Right lobe of liver (tissue), 4 donors: ENCODE measurements at regions not wholly inside any gene's neighbourhood (a gene's known extent, or its start where the extent isn't known, plus 50 kb on each side); places are given as distances from the start of the nearest gene placed in this dataset.

Experiments
- CTCF ChIP-seq, 4 donors: fragments of 200-600 bp in 3 of 4; fragments of 450-650 bp in 1 of 4; IDR thresholded peaks; one replicate each; pipeline versions ENCODE4 v1.5.1 to v1.8.0; 2016 to 2022; ENCODE audit warnings: antibody characterized with exemption in 4 of 4, mild to moderate bottlenecking in 2 of 4
- POLR2A ChIP-seq: fragments of 450-650 bp; IDR thresholded peaks from one replicate; pipeline ENCODE4 v1.6.1; 2017; ENCODE audit warnings: antibody characterized with exemption, mild to moderate bottlenecking
- donor health status: DM: no; HTN: no; CAD: no.
- donor health status: DM: no; HTN: no; CAD: no.
- donor health status: DM: no; HTN: yes; CAD: no.

GRCh38 chr4:20504146-20504545 lies 196.1 kb upstream of the PACRGL start:
- TF ChIP-seq CTCF (IDR thresholded peaks at IDR 0.05), result no peak
- TF ChIP-seq POLR2A, result no peak
